ENCODE measurements at regions not wholly inside any gene's neighbourhood (a gene's known extent, or its start where the extent isn't known, plus 50 kb on each side); places are given as distances from the start of the nearest gene placed in this dataset.
"Not testable (repeated sequence)": the region's sequence is repeated elsewhere in the genome, so short reads cannot be mapped to it uniquely, and the experiment has no call there.

GRCh38 chr4:114034189-114034588 lies 54.7 kb upstream of the ARSJ start:
- no peak for DNase-seq

- no peak for DNase-seq
Measured at GRCh38 chr4:114036426-114036825, 57.0 kb upstream of the ARSJ start.

DNA sequence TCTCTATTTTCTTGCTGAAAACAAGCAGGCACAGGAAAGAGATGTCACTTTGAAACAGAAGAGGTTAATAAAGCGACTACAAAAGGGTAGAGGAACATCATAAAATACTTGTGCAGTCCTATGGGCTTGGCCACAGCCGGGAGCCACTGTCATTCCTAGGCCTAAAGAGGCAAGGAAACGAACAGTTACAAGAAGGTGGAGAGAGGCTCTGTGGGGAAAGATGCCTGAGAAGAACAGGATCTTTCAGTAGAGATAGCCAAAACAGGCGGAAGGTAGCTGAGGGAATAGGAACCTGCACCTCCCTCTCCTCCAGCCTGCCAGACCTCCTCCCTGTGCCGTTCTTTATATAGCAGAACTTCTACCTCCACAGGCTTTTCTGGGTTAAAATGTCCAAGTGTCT lies 57.4 kb upstream of the ARSJ start:
- no peak for DNase-seq

DNA sequence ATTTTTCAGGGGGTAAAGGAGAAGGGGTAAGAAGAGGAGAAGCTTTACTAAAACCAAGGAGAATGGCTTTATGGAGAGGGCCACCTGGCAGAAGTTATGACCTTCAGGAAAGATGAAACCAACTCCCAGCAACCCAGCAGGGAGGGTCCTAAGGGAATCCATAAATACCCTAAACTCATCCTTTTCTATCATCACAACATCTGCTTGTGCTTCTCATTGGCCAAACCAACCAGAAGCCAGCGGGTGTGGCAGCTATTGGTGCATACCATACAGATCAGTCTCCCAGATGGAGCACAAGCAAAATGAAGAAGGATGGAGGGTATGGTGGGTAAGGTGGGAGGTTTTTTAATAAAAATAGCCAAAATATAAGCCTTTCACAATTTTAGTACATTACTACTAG lies 58.5 kb upstream of the ARSJ start:
- no peak for DNase-seq

DNA sequence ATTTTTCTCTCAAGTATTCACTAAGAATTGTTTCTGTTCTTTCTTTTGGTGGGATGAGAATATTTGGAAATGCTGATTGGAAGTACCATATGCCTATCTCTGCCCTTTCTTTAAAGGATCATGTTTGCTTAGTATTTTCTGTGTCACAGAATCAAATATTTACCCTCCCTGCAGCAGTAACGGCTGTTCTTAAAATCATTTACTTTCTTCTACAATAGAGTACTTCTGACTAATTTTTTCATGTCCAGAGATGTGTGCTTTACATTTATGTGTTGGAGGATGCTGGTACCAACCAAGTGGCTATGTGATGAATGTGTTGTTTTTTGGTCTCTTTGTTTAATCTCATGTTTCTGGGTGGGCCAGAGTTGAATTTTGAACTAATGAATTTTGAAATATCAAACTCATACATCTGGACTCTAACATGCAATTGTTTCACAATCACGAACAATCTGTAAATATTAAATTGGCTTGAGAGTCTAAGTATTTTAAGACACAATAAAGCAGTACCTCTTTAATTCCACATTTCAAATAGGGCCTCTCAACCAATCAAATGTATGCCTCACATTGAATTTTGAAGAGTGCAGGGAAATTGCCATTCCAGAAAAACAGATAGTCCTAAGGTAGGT lies 59.4 kb upstream of the ARSJ start:
- DNase-seq: no peak

DNA sequence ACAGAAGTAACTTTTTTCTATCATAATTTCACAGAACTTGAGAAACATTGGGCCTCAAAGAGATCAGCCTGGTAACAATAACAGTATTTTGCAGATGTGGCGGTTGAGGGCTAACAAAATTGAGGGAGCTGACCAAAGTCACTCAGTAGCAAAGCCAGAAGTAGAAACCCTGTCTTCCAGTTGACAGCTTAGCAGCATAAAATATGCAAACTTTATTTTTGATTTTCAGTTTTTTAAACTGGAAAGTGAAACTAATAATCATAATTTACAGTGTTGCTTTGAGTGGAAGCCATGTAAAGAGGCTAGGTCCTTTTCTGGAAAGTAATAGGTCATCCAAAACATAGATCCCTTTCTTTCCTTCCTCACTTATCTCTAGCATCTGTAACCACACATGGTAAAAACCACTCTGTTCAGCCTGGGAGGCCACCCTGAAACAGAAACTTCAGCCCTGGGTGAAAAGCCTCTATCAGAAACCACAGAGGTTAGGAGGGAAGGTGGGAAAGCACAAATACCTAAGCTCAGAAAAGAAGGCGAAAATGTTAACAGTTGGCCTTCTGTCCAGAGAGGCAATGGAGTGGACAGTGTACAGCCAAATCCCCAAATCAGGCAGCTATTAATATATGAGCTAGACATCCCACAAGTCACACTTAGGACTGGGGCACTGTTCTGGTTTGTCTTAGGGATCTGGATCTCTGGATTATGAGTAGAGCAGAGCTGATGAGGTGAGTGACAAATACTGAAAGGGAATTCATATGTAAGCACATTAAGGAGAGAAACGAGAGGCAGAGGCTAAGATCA lies 61.1 kb upstream of the ARSJ start:
- DNase-seq: no peak

- no peak for DNase-seq
Measured at GRCh38 chr4:114041117-114041475, 61.6 kb upstream of the ARSJ start.

DNA sequence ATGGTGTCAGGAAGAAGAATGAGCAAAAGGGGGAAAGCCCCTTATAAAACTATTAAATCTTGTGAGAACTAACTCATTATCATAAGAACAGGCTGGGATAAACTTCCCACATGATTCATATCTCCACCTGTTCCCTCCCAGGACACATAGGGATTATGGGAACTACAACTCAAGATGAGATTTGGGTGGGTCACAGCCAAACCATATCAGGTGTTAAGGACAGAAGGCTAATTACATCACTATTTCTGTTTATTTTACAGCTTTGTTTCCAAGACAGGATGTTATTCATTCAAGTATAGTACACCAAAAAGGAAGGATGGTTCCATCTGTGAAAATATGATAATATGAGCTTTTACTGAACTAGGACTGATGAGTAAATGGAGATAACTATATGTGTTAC lies 63.7 kb upstream of the ARSJ start:
- no peak for DNase-seq

DNA sequence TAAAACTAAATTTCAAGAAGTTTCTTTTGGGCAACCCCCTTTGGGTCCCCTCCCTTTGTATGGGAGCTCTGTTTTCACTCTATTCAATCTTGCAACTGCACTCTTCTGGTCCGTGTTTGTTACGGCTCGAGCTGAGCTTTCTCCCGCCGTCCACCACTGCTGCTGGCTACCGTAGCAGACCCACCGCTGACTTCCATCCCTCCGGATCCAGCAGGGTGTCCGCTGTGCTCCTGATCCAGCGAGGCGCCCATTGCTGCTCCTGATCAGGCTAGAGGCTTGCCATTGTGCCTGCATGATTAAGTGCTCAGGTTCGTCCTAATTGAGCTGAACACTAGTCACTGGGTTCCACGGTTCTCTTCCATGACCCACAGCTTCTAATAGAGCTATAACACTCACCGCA lies 64.9 kb upstream of the ARSJ start:
- not testable (repeated sequence) for DNase-seq

- DNase-seq: no peak
Measured at GRCh38 chr4:114046331-114046730, 66.9 kb upstream of the ARSJ start.

DNA sequence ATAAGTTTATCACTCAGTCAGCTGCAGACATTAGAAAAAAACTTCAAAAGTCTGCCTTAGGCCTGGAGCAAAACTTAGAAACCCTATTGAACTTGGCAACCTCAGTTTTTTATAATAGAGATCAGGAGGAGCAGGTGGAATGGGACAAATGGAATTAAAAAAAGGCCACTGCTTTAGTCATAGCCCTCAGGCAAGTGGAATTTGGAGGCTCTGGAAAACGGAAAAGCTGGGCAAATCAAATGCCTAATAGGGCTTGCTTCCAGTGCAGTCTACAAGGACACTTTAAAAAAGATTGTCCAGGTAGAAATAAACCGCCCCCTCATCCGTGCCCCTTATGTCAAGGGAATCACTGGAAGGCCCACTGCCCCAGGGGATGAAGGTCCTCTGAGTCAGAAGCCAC lies 68.7 kb upstream of the ARSJ start:
- DNase-seq: not testable (repeated sequence)

DNA sequence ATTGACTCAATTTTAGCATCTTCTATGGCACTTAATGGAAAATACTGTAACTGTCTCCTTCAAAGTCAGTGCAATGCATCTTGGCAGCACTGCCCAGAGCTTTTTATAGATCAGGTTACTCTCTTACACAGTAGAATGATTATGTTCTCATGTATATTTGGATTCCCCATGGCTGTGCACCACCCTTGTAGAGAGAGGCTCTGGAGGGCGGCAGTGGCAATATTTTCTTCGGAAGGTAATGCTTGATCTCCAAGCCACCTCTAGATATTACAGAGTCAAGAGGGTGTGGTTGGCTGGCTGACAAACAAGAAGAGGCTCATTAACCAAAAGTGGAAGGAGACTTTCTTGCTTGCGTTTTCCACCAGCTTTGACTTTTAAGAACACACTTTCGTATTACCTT lies 72.8 kb upstream of the ARSJ start:
- DNase-seq: no peak

GRCh38 chr4:114056599-114056998 lies 77.2 kb upstream of the ARSJ start:
- DNase-seq: no peak

DNA sequence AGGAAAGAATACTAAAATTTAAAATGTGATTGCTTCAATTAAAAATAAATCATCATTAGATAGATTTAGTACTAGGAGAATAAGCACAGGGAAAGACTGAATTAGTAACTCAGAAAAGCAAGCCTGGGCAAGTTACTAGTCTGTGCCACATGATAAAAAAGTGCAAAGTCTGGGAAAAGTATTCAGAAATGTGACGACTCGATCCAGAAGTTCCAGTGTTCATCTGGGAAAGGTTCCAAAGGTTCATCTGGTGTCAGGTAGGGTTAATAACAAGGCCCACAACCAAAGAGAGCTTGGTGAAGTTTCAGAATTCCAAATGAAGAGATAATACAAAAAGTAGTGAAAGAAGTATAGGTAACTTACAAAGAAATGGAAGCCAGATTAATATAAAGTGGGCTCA lies 78.3 kb upstream of the ARSJ start:
- no peak for DNase-seq

- no peak for DNase-seq
Measured at GRCh38 chr4:114062499-114062898, 83.1 kb upstream of the ARSJ start.

DNA sequence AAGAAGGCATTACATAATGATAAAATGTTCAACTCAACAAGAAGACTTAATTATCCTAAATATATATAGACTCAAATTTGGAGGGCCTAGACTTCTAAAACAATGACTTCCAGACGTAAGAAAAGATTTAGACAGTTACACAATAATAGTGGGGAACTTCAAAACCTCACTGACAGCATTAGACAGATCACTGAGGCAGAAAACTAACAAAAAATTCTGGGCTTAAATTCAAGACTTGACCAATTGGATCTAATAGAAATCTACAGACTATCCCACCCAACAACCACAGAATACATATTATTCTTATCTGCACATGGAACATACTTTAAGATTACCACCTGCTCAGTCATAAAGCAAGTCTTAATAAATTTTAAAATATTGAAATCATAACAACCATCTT lies 93.3 kb upstream of the ARSJ start:
- DNase-seq: no peak

DNA sequence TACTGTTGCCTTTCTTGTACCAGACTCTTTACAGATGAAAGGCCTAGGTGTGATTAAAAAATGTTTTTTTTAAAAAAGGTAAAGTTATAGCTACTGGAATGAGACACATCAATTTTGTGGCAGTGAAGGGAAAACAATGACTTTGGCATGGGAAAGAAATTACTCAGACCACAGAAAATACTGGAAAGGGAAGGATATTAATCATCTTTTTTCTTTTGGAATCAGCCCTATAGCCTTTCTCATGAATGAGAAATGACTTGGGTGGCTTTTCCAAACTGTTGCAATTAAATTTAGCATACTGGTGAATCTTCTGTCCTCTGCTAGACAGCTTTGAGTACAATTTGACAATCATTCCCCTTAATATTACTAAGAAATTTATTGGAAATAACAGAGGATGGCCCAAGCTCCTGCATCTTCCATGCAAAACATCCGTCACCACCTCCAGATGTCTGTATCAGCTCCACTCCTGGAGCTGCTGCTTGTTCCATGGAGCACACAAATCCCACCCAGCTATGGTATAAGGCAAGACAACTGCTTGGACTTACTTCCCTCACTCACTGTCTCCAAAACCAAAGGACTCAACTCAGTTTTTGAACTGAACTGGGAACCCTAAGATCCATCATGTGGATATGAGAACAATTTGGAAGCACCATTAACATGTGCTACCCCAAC lies 97.6 kb upstream of the ARSJ start:
- DNase-seq: no peak

DNA sequence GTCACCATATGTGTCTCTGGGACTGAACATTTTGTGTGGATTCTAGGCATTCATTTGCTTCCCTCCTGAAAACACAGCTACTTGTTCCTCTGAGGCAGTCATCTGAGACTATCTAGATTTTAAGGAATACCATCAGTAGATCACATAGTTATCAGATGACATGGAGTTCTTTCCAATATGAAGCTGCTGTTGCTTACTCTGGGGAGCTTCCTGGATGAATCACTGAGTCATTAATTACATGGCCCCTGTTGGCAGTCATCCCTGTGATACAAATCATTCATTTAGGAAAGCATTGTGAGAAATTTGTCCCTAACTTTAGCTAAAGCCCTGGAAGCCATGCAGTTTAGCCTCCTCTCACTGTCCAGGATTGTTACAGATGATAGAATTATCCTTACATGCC lies 98.2 kb upstream of the ARSJ start:
- no peak for DNase-seq

GRCh38 chr4:114078636-114079035 lies 99.2 kb upstream of the ARSJ start:
- DNase-seq: no peak

DNA sequence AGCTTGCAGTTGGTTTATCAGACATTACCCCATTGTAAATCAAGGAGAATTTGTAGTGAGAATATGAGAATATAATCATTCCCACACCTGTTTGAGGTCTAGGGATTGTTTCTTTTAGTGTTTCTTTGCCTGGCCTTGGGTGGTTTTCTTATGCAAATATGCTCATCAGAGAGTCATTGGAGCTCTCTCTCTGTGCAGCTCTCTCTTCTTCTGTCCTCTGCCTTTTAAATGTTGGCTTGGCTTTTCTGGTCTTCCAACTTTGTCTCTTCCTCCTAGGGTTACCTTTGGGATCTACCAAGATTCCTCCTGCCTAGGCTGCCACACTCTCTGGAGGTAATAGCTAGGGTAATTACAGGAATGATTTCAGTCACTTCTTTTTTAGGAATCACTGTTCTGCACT lies 102.3 kb upstream of the ARSJ start:
- DNase-seq: no peak

DNA sequence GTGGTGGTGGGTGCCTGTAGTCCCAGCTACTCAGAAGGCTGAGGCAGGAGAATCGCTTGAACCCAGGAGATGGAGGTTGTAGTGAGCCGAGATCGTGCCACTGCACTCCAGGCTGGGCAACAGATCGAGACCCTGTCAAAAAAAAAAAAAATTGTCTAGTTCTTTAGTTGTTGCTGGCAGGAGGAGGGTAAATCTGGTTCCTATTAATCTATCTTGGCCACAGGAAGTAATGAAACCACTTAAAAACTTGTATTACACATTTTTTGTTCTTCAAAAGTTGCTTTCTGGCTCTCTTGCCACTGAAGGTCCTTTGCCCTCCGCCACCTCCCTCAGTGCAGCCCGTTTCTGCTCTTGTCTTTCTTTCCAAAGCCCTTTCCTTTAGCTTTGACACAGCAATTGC lies 102.9 kb upstream of the ARSJ start:
- no peak for DNase-seq

DNA sequence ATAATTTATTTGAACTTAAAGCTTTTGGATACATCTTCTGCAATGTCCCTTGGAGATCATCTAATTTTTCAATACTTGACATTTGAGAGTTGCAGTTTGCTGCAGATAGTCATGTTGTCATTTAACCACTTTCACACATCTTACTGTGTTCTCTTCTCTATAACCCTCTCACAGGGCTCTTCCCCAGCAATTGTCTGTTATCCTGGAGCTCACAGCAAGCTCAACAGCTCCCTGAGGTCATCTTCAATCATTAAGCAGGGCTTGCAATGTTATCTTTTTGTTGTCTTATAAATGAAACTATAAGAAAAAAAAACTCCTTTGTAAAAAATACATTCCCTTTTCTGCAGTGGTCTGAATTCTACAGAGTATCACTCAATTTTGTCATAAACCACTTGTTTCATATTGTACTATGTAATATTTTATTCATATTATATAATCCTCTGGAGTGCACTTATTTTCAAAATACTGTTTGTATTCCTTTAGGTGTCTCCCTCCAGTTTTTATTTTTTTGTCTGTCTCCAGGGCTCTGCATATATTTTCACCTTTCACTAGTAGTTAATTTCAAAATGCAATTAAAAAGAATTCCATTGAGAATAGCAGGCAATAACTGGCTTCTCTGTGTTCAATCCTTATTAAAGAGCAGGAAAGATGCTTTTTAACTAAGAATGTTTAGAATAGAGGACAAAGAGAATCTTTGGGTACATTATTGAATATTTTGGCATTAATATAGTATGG lies 106.3 kb upstream of the ARSJ start:
- DNase-seq: no peak

- no peak for DNase-seq
Measured at GRCh38 chr4:114087596-114088230, 108.3 kb upstream of the ARSJ start.
